Activated CD4-positive, alpha-beta T cell treated with anti-CD3 and anti-CD28 coated beads, Interleukin-2, amount 50 U/mL, for 1 hour (primary cell): ENCODE measurements at regions not wholly inside any gene's neighbourhood (a gene's known extent, or its start where the extent isn't known, plus 50 kb on each side); places are given as distances from the start of the nearest gene placed in this dataset.
A peak's percentile ranks its signal among the peaks of the same experiment; 100 is the strongest.

Experiments
- DNase-seq: peaks from one replicate; pipeline ENCODE4 v3.0.0-alpha.2; 2020

GRCh38 chr10:3248526-3249306 is 76.1 kb upstream of the PITRM1 start:
- no peak for DNase-seq

GRCh38 chr10:3245395-3245794 is 72.8 kb upstream of the PITRM1 start:
- DNase-seq = no peak

GRCh38 chr10:3241967-3242650 is 69.5 kb upstream of the PITRM1 start:
- no peak for DNase-seq

- no peak for DNase-seq
Measured at GRCh38 chr10:3241274-3241921, 68.8 kb upstream of the PITRM1 start.

- no peak for DNase-seq
Measured at GRCh38 chr10:3239920-3240894, 67.6 kb upstream of the PITRM1 start.

- DNase-seq = peak; percentile 73
Measured at GRCh38 chr10:3239066-3239919, 66.7 kb upstream of the PITRM1 start.

GRCh38 chr10:3238115-3238871 is 65.7 kb upstream of the PITRM1 start:
- DNase-seq = no peak

- DNase-seq = no peak
Measured at GRCh38 chr10:3237530-3237929, 64.9 kb upstream of the PITRM1 start.

- DNase-seq = no peak
Measured at GRCh38 chr10:3236644-3237404, 64.2 kb upstream of the PITRM1 start.

GRCh38 chr10:3235996-3236510 is 63.5 kb upstream of the PITRM1 start:
- DNase-seq = no peak

- no peak for DNase-seq
Measured at GRCh38 chr10:3235395-3235794, 62.8 kb upstream of the PITRM1 start.

GRCh38 chr10:3233486-3233990 is 61.0 kb upstream of the PITRM1 start:
- no peak for DNase-seq

GRCh38 chr10:3231951-3232730 is 59.6 kb upstream of the PITRM1 start:
- no peak for DNase-seq

- no peak for DNase-seq
Measured at GRCh38 chr10:3229815-3230214, 57.2 kb upstream of the PITRM1 start.

- DNase-seq = no peak
Measured at GRCh38 chr10:3228629-3228945, 56.0 kb upstream of the PITRM1 start.

GRCh38 chr10:3226960-3227744 is 54.6 kb upstream of the PITRM1 start:
- no peak for DNase-seq

- no peak for DNase-seq
Measured at GRCh38 chr10:3225561-3225960, 53.0 kb upstream of the PITRM1 start.

GRCh38 chr10:3224241-3224640 is 51.7 kb upstream of the PITRM1 start:
- no peak for DNase-seq
